GM21619 (cell line): ENCODE measurements at regions not wholly inside any gene's neighbourhood (a gene's known extent, or its start where the extent isn't known, plus 50 kb on each side); places are given as distances from the start of the nearest gene placed in this dataset.
"Not testable (repeated sequence)": the region's sequence is repeated elsewhere in the genome, so short reads cannot be mapped to it uniquely, and the experiment has no call there.

Source experiments
- ATAC-seq: cut with Tn5 transposase; IDR thresholded peaks from one replicate; pipeline ENCODE4 v1.9.1; 2021; ENCODE audit not compliant: unreplicated experiment

DNA sequence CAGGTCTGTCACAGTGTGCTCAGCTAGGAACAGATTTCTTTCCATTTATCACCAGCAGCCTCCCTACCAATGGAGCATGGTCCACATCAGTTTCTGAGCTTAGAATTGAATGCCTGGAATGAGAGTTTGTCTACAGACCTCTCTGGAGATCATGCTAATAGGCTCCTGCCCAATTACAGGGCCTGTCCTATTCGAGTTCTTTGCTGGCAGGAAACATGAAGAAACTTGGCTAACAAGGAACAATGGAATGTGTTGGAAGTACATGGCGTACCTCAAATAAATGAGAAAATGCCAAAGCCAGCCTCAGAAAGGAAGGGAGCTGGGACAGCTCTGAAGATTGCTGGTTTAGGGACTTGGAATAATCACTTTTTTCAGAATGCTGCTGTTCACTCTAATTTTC, 186.0 kb upstream of the AKR1E2 start:
- ATAC-seq = no peak

DNA sequence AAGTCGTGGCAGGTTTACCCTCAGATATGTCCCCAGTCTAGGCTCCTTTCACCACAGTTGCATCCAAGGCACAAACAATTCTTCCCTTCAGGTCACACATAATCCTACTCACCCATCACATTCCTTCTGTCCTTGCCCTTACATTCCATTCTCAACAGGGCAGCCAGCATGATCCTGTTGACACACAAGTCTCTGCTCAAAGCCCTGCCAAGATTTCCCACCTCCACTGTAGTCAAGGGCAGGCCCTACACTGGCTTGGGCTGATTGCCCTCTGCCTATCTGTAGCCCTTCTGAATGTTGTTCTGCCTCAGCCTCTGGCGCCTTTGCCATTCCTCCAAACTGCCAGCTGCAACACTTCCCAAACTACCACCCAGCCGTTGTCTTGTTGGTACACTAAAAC, 187.9 kb upstream of the AKR1E2 start:
- ATAC-seq = no peak

DNA sequence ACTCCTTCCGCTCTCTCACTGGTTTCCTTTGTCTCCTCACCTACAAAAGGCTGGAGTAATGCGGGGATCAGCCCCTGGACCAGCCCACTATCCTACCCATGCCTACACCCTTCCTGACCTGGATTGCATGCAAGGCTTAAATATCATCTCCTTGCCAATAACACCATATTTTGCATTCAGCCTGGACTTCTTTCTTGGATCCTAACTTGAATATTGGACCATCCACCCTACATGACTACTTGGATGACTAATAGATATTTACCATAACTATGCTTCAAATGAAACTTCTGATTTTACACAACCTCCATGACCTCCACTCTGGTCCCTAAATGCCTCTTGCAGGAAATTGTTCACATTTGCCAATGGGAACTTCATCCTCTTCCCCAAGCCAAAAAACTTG, 188.3 kb upstream of the AKR1E2 start:
- ATAC-seq = no peak

GRCh38 chr10:4635883-4636282, 190.1 kb upstream of the AKR1E2 start:
- ATAC-seq = no peak

- no peak for ATAC-seq
Observed at GRCh38 chr10:4635388-4635787, 190.6 kb upstream of the AKR1E2 start.

GRCh38 chr10:4633776-4634175, 192.2 kb upstream of the AKR1E2 start:
- ATAC-seq = no peak

- no peak for ATAC-seq
Observed at GRCh38 chr10:4633186-4633585, 192.8 kb upstream of the AKR1E2 start.

DNA sequence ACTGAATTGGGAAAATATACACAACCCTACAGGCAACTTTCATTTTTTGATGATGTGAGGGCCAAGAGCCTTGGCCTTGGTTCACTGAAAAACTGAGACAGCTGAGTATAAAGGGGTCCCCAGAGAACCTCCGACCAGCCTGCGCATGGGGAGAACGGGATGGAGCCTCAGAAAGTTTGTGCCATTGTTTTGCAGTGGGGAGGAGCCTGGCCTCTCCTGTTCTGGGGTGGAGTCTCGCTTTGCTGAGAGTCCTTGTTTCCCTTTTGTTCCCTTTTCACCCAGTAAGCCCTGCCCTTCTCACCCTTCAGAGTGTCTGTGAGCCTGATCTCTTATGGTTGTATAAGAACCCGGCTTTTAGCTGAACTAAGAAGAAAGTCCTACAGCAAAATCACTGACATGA, 193.2 kb upstream of the AKR1E2 start:
- ATAC-seq = no peak

- ATAC-seq = no peak
Observed at GRCh38 chr10:4626919-4627318, 199.1 kb upstream of the AKR1E2 start.

- no peak for ATAC-seq
Observed at GRCh38 chr10:4623757-4624420, 202.1 kb upstream of the AKR1E2 start.

- no peak for ATAC-seq
Observed at GRCh38 chr10:4623200-4623599, 202.8 kb upstream of the AKR1E2 start.

DNA sequence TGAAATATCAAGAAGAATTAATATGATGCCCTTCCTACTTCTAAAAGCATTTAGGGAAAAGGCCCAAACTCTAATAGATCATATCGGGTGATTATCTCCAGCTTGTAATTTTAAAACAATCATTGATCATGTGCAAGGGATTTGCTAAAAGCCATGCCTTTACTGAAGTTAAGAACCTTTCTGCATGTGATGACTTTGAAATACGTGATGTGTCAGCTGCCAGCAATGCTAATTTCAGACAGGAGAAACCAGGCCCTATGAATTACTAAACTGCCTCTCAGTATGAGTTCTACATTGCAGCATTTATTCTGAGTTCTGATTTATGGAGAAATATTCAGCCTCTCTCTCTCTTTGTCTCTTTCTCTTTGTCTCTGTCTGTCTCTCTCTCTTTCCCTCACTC, 203.6 kb upstream of the AKR1E2 start:
- no peak for ATAC-seq

GRCh38 chr10:4617589-4617988, 208.4 kb upstream of the AKR1E2 start:
- ATAC-seq = no peak

DNA sequence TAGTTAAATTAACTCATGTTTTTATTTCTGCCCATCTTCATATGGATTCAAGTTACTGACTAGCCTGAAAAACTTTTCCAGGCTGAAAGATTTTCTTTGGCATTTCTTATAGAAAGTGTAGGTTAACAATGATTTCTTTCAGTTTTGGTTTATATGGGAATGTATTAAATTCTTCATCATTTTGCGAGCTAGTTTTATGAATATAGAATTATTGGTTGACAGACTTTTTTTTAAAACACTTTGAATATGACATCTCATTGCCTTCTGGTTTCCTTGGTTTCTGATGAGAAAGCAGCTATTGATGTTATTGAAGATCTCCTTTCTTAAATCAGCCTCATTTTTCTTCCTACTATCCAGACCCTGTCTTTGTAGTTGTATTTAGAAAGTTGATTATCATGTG, 211.0 kb upstream of the AKR1E2 start:
- no peak for ATAC-seq

GRCh38 chr10:4609251-4609650, 216.8 kb upstream of the AKR1E2 start:
- no peak for ATAC-seq

DNA sequence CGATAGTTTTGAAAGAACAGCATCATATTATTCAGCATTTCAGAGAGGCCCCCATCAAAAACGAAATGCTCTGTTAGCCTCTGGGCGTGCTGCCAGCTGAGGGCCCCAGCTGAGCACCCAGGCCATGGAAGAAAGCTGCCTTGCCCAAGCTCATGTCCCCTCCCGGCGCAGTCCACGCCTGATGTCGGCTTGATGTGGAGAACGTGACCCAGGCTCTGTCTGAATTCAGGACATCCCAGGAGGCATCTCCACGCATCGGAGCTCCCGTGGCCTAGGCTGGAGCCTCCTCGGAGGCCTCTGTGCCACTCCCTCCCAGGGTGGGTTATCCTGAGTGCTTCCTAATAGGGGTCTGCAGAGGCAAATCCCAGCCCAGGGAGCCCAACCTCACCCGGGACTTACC, 218.3 kb upstream of the AKR1E2 start:
- no peak for ATAC-seq

GRCh38 chr10:4606856-4607636, 219.0 kb upstream of the AKR1E2 start:
- no peak for ATAC-seq

GRCh38 chr10:4602764-4603491, 223.1 kb upstream of the AKR1E2 start:
- ATAC-seq = no peak

DNA sequence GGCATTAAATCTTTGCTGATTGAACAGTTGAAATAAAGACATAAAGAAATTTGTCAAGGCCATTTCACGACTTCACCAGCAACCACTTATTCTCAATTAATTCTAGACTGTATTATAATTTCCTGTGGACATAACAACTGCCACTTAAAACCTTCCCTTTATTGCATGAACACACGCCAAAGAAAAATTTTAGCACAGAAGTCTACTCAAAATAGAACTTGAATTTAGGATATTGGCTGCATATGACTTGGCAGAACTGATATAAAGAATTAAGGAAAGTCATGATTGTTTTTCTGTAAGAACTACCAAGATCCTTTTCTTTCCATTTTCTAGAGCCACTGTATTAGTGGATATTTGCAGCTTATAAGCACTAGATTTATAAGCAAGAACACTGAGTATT, 226.5 kb upstream of the AKR1E2 start:
- no peak for ATAC-seq

- not testable (repeated sequence) for ATAC-seq
Observed at GRCh38 chr10:4597898-4598297, 228.1 kb upstream of the AKR1E2 start.

- no peak for ATAC-seq
Observed at GRCh38 chr10:4596951-4597350, 229.1 kb upstream of the AKR1E2 start.

DNA sequence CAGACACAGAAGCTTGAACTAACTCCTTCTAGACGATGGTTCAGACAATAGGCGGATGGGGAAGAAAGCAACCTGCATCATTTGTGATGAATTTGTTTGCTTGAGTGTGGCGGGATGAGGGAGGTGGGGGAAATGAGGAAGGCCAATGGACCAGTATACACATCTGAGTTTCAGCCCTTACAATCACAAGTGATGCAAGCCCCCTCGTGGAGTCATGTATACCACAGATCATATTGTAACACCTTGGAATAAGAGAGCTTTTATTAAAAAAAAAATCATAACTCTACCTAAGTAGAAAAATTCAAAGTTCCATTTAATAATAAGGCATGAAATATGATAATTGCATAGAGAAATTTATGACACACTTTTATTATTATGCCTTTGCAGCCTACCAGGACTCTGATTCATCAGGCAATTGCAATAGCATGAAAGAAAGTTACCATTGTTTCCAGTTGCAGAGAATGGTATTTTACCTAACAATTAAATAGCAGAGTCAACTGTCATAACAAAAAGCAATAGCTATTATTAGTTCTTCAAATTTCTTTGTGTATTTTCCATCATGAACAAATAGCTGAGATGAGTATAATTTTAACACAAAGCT, 230.2 kb upstream of the AKR1E2 start:
- no peak for ATAC-seq
